ENCODE measurements at regions not wholly inside any gene's neighbourhood (a gene's known extent, or its start where the extent isn't known, plus 50 kb on each side); places are given as distances from the start of the nearest gene placed in this dataset.

DNA sequence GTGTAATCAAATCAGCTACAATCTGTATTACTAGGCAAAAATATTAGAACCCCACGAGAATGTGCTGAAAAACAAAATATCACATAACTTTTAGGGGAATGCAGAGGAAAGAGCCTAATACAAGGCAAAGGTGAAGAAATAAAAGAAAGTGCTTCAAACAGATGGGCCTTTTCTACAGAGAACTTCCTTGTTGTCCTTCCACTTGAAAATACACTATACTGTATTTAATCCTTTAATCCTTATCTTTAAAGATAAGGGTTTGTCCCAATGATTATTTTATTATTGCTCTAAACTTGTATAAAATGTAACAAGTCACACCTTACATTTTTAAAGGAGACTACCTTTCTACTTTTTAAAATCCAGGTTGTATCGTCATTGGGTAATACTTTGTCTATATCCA, 296.5 kb downstream of the NDFIP2 start:
- Histone ChIP-seq H3K27ac (ENCODE audit: low read length) (no peak overlapping the region), H3K36me3 (ENCODE audit: control insufficient read depth, insufficient read depth, low read length) (no peaks in the 10 kb centered on the region), H3K4me1 (ENCODE audit: control insufficient read depth, insufficient read depth, low read length) (no peaks in the 10 kb centered on the region), H3K27me3 (ENCODE audit: control insufficient read depth, insufficient read depth, low read length) (no peaks in the 10 kb centered on the region), H3K9me3 (ENCODE audit: control insufficient read depth, insufficient read depth, low read length) (no peaks in the 10 kb centered on the region), H3K4me3 (ENCODE audit: low read length) (no peak overlapping the region)
- no CpG with 5 or more reads among the region's 2 CpGs for WGBS (ENCODE audit: insufficient coverage, insufficient read length)
- no peak for DNase-seq (ENCODE audit: low read depth, low spot score)

DNA sequence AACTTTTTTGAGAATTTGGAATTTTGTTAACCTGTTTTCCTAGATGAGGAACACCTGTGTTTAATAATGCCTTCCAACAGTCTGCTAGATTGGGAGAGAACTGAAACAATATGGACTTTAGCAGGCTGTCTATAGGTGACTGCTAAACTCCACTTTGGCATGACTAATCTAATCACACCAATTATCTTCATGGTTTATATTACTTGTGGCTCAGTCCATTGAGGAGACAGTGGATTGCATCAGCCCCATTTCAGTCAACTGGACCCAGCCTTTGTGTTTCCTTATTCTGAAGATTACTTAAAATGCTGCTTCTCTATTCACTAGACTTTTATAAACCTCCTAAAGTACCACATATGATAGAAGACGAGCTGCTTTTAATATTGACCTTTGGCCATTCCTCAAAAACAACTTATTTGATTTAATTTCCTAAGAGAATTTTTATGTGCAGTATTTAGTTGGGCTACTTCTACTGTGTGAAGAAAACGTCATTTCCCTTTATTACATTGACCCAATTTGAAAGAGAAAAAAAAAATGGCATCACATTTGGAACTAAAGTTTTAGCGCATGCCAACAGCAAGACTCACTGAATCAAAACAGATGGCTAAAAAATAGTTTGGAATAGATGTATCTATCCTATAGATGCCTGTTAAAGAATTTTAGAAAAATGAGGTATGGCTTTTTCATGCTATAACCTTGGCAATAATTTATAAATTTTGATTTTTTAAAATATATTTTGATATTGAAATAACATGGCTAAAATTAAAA, 295.8 kb downstream of the NDFIP2 start:
- no peaks in the 10 kb centered on the region for H3K27me3 ChIP-seq (ENCODE audit: control insufficient read depth, insufficient read depth, low read length)
- no peak for DNase-seq (ENCODE audit: low read depth, low spot score)
- H3K4me1 ChIP-seq (ENCODE audit: control insufficient read depth, insufficient read depth, low read length): no peaks in the 10 kb centered on the region
- no peak overlapping the region for H3K4me3 ChIP-seq (ENCODE audit: low read length)
- no peaks in the 10 kb centered on the region for H3K9me3 ChIP-seq (ENCODE audit: control insufficient read depth, insufficient read depth, low read length)
- no CpG with 5 or more reads among the region's 3 CpGs for WGBS (ENCODE audit: insufficient coverage, insufficient read length)
- no peaks in the 10 kb centered on the region for H3K36me3 ChIP-seq (ENCODE audit: control insufficient read depth, insufficient read depth, low read length)
- no peak overlapping the region for H3K27ac ChIP-seq (ENCODE audit: low read length)

DNA sequence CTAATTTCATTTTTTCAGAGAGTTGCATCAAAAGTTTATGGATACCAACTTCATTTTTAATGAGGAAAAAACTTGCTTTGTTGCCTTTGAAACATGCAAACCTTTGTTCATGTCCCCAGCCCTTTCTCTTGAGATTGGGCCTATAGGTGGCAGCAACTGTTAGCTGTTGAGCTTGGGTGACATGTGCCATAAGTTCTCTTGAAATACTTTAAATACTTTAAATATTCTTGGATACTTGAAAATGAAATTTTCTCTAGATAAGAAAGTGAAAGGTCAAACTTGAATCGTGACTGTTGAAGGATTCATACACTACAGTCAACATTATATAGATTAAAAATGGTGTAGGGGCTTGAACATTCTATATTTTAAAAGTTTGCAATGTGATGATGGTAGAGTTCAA, 294.9 kb downstream of the NDFIP2 start:
- Histone ChIP-seq H3K9me3 (ENCODE audit: control insufficient read depth, insufficient read depth, low read length) (no peaks in the 10 kb centered on the region), H3K27me3 (ENCODE audit: control insufficient read depth, insufficient read depth, low read length) (no peaks in the 10 kb centered on the region), H3K36me3 (ENCODE audit: control insufficient read depth, insufficient read depth, low read length) (no peaks in the 10 kb centered on the region), H3K27ac (ENCODE audit: low read length) (no peak overlapping the region), H3K4me3 (ENCODE audit: low read length) (no peak overlapping the region), H3K4me1 (ENCODE audit: control insufficient read depth, insufficient read depth, low read length) (no peaks in the 10 kb centered on the region)
- DNase-seq (ENCODE audit: low read depth, low spot score): peak; percentile 29
- WGBS (ENCODE audit: insufficient coverage, insufficient read length): no CpG with 5 or more reads among the region's 1 CpG

DNA sequence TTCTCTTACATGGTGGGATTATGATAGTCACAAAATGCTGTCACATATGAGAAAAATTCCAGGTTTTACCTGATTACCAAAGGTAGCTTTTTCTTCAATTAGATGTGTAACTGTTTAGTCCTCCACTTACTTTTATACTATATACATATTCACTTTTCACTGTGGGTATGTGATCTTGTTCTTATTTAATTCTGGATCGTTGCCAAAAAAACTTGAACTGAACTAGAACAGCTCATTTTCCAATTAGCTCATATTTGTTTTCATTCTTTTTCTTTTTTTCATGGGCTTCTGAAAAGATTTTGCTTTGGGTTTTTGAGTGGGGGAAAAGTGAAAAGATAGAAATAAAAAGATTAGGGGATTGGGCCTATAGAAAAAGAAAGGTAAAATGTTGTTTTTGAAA, 291.9 kb downstream of the NDFIP2 start:
- DNase-seq (ENCODE audit: low read depth, low spot score): no peak
- WGBS (ENCODE audit: insufficient coverage, insufficient read length): no CpG with 5 or more reads among the region's 1 CpG

DNA sequence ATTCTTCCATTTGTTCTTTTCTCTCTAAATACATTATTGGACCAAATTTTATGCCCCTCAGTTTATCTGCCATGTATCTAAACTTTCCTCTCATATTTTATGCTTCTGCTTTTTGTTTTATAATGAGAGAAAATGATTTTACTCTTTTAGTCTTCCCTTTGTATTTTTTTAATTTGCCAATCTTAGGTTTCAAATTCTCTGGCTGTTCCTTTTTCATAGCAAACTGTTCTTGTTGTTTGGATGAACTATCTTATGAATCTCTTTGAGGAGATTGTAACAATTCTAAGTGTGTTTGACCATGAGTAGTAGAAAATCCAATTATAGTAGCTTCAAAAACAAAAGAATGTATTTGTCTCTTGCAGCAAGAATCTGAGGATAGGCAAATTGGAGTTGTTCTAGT, 290.5 kb downstream of the NDFIP2 start:
- no peak for DNase-seq (ENCODE audit: low read depth, low spot score)
- Histone ChIP-seq H3K9me3 (ENCODE audit: control insufficient read depth, insufficient read depth, low read length) (no peaks in the 10 kb centered on the region), H3K4me3 (ENCODE audit: low read length) (no peak overlapping the region), H3K27ac (ENCODE audit: low read length) (no peak overlapping the region), H3K4me1 (ENCODE audit: control insufficient read depth, insufficient read depth, low read length) (no peaks in the 10 kb centered on the region), H3K27me3 (ENCODE audit: control insufficient read depth, insufficient read depth, low read length) (no peaks in the 10 kb centered on the region), H3K36me3 (ENCODE audit: control insufficient read depth, insufficient read depth, low read length) (no peaks in the 10 kb centered on the region)

More for the DNA sequence above, 291.9 kb downstream of the NDFIP2 start:
- H3K4me1 ChIP-seq (ENCODE audit: control insufficient read depth, insufficient read depth, low read length): no peaks in the 10 kb centered on the region
- no peaks in the 10 kb centered on the region for H3K27me3 ChIP-seq (ENCODE audit: control insufficient read depth, insufficient read depth, low read length)
- no peak overlapping the region for H3K27ac ChIP-seq (ENCODE audit: low read length)
- no peaks in the 10 kb centered on the region for H3K9me3 ChIP-seq (ENCODE audit: control insufficient read depth, insufficient read depth, low read length)
- H3K36me3 ChIP-seq (ENCODE audit: control insufficient read depth, insufficient read depth, low read length): no peaks in the 10 kb centered on the region
- no peak overlapping the region for H3K4me3 ChIP-seq (ENCODE audit: low read length)

DNA sequence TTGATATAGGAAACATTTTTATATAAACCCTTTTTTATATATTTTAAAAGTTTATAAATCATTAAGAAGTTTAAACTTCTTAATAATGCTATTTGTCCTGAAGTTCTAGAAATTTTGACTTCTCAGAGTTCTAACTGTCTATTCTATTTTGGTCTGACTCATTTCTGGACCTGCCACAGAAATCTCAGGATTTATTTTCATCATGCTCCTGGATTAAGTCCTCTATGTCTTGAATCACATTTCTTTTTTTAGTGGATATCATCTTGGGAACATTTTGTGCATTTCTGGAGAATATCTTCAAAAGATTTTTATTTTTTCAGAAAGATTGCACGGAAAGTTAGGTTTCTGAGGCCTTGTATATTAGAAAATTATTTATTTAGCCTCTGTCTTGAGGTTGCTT, 289.1 kb downstream of the NDFIP2 start:
- no peak for DNase-seq (ENCODE audit: low read depth, low spot score)
- no peaks in the 10 kb centered on the region for H3K9me3 ChIP-seq (ENCODE audit: control insufficient read depth, insufficient read depth, low read length)
- H3K27me3 ChIP-seq (ENCODE audit: control insufficient read depth, insufficient read depth, low read length): no peaks in the 10 kb centered on the region
- no peak overlapping the region for H3K4me3 ChIP-seq (ENCODE audit: low read length)
- H3K4me1 ChIP-seq (ENCODE audit: control insufficient read depth, insufficient read depth, low read length): no peaks in the 10 kb centered on the region
- H3K27ac ChIP-seq (ENCODE audit: low read length): no peak overlapping the region
- no peaks in the 10 kb centered on the region for H3K36me3 ChIP-seq (ENCODE audit: control insufficient read depth, insufficient read depth, low read length)
- WGBS (ENCODE audit: insufficient coverage, insufficient read length): no CpG with 5 or more reads among the region's 1 CpG

DNA sequence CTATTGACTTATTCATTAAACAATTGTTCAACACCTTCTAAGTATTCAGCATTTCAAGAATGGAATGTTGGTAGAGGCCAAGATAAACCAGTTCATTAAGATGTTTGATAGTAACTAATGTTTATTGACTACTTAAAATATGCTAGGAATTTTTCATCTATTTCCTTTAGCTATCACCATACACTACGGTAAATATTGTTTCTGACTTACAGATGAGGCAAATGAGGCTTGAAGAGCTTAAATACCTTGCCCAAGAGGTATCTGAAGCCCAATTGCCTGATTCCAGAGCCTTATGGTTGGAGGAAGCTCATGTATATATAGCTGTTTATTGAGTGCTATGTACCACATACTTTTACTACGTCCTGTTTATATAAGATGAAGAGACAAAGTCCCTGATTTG, 286.2 kb downstream of the NDFIP2 start:
- no peak overlapping the region for H3K27ac ChIP-seq (ENCODE audit: low read length)
- WGBS (ENCODE audit: insufficient coverage, insufficient read length): no CpG with 5 or more reads among the region's 2 CpGs
- H3K4me1 ChIP-seq (ENCODE audit: control insufficient read depth, insufficient read depth, low read length): no peaks in the 10 kb centered on the region

DNA sequence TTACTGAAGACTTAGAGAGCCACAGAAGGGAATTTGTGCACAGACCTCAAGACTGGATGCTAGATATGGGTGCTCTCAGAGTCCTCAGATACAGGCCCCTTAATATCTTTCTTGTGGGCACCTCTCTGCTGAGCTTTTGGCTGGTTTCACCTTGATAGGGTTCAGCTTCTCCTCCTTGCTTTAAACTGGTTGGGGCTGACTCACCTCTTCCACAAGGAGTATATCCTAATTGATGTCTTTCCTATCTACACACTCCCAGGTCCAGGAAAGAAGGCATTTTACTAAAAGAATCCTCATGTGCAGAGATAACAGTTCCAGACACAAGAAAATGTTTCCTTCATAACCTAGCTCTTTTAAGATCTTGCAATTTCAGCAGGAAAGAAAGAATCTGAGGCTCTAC, 284.4 kb downstream of the NDFIP2 start:
- no peaks in the 10 kb centered on the region for H3K4me1 ChIP-seq (ENCODE audit: control insufficient read depth, insufficient read depth, low read length)

More for the DNA sequence above, 286.2 kb downstream of the NDFIP2 start:
- Histone ChIP-seq H3K9me3 (ENCODE audit: control insufficient read depth, insufficient read depth, low read length) (no peaks in the 10 kb centered on the region), H3K4me3 (ENCODE audit: low read length) (no peak overlapping the region), H3K36me3 (ENCODE audit: control insufficient read depth, insufficient read depth, low read length) (no peaks in the 10 kb centered on the region), H3K27me3 (ENCODE audit: control insufficient read depth, insufficient read depth, low read length) (no peaks in the 10 kb centered on the region)
- no peak for DNase-seq (ENCODE audit: low read depth, low spot score)

DNA sequence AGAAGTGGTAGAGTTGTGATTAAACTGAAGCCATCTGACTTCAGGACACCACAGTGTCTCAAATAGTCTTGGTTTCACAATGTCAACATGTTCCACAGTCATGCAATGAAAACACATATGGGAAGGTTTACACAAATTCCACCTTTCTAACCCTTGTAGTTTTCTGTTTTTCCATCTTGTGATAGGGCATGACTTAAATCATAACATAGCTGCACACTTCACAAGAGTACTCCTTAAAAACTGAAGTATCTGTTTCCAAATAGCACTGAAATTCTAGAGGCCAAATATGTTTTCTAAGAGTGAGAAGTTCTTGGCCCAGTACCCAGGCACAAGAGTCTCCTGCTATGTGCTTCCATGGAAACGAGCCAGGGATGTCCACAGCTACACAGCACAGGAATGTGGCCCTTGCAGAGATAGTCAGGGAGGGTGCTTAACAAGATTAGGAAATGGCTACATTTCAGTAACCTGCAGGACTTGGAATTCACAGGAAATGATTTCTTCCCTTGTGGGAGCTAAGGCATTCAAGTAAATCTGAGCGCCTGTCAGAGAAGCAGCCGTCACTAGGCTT, 269.1 kb downstream of the NDFIP2 start:
- DNase-seq (ENCODE audit: low read depth, low spot score): peak; percentile 1
- Histone ChIP-seq H3K27ac (ENCODE audit: low read length) (no peak overlapping the region), H3K9me3 (ENCODE audit: control insufficient read depth, insufficient read depth, low read length) (no peaks in the 10 kb centered on the region), H3K36me3 (ENCODE audit: control insufficient read depth, insufficient read depth, low read length) (no peaks in the 10 kb centered on the region), H3K27me3 (ENCODE audit: control insufficient read depth, insufficient read depth, low read length) (no peaks in the 10 kb centered on the region), H3K4me3 (ENCODE audit: low read length) (no peak overlapping the region), H3K4me1 (ENCODE audit: control insufficient read depth, insufficient read depth, low read length) (no peaks in the 10 kb centered on the region)
- WGBS (ENCODE audit: insufficient coverage, insufficient read length): no CpG with 5 or more reads among the region's 3 CpGs

More for the DNA sequence above, 284.4 kb downstream of the NDFIP2 start:
- Histone ChIP-seq H3K9me3 (ENCODE audit: control insufficient read depth, insufficient read depth, low read length) (no peaks in the 10 kb centered on the region), H3K27ac (ENCODE audit: low read length) (no peak overlapping the region), H3K36me3 (ENCODE audit: control insufficient read depth, insufficient read depth, low read length) (no peaks in the 10 kb centered on the region), H3K4me3 (ENCODE audit: low read length) (no peak overlapping the region), H3K27me3 (ENCODE audit: control insufficient read depth, insufficient read depth, low read length) (no peaks in the 10 kb centered on the region)
- no peak for DNase-seq (ENCODE audit: low read depth, low spot score)

DNA sequence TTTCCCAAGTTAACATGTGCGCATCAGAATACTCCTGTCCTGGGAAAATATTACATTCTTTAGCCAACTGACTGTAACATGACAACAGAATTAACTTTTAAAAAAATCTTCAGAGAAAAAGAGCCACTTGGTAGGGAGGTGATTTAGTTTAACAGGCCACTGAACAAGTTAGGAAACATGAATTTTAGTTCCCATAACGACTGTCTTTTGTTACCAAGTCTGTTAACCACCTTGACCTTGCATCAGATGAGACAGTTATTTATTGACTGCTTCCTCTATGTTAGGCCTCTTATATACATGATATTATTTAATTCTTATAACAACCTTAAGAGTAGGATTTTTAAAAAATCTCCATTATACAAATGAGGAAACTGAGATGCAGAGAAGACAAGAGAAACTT, 268.6 kb downstream of the NDFIP2 start:
- DNase-seq (ENCODE audit: low read depth, low spot score): no peak
- H3K9me3 ChIP-seq (ENCODE audit: control insufficient read depth, insufficient read depth, low read length): no peaks in the 10 kb centered on the region
- H3K27ac ChIP-seq (ENCODE audit: low read length): no peak overlapping the region
- no CpG with 5 or more reads among the region's 2 CpGs for WGBS (ENCODE audit: insufficient coverage, insufficient read length)
- no peaks in the 10 kb centered on the region for H3K4me1 ChIP-seq (ENCODE audit: control insufficient read depth, insufficient read depth, low read length)
- H3K36me3 ChIP-seq (ENCODE audit: control insufficient read depth, insufficient read depth, low read length): no peaks in the 10 kb centered on the region
- no peak overlapping the region for H3K4me3 ChIP-seq (ENCODE audit: low read length)
- no peaks in the 10 kb centered on the region for H3K27me3 ChIP-seq (ENCODE audit: control insufficient read depth, insufficient read depth, low read length)

DNA sequence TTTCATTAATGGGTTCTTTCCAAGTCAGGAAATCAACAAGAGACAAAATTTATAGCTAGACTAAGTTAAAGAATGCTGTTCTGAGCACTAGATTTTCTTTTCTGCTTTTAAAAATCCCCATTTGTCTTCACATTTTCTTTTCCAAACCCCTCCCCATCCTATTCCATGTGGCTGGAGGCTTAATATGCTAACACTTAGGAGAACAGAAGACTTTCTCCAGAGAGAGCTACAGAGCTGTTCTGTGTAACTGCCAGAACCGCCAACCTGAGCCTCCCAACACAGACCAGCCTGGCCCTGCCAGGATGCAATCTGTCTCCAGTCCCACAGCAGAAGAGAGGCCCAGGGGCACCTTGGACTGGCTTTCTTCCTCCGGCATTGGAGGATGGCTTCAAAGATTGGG, 264.1 kb downstream of the NDFIP2 start:
- H3K27ac ChIP-seq (ENCODE audit: low read length): no peak overlapping the region
- H3K4me3 ChIP-seq (ENCODE audit: low read length): no peak overlapping the region
- H3K4me1 ChIP-seq (ENCODE audit: control insufficient read depth, insufficient read depth, low read length): no peaks in the 10 kb centered on the region
- no peaks in the 10 kb centered on the region for H3K9me3 ChIP-seq (ENCODE audit: control insufficient read depth, insufficient read depth, low read length)
- no CpG with 5 or more reads among the region's 2 CpGs for WGBS (ENCODE audit: insufficient coverage, insufficient read length)
- DNase-seq (ENCODE audit: low read depth, low spot score): no peak
- no peaks in the 10 kb centered on the region for H3K27me3 ChIP-seq (ENCODE audit: control insufficient read depth, insufficient read depth, low read length)
- H3K36me3 ChIP-seq (ENCODE audit: control insufficient read depth, insufficient read depth, low read length): no peaks in the 10 kb centered on the region
